HepG2 (cell line): ENCODE measurements at regions not wholly inside any gene's neighbourhood (a gene's known extent, or its start where the extent isn't known, plus 50 kb on each side); places are given as distances from the start of the nearest gene placed in this dataset.

Experiments
- ATAC-seq: fragments of 200-7000 bp; cut with Tn5 transposase; 3 replicates; pipeline ENCODE4 v1.9.1; 2020; ENCODE audit warnings: mild to moderate bottlenecking, moderate library complexity
- BruUV-seq: library from RNA; stranded (reverse); fragments of 400-500 nt; replicated peaks from 2 replicates; lab custom pipeline; 2021; lab: Mats Ljungman, UMichigan
- CTCF ChIA-PET: fragments of 300-600 bp; formaldehyde crosslinking; extraction: SDS; loops from one replicate; lab custom pipeline; 2021; ENCODE audit warnings: low total read pairs, inconsistent platforms, low intra/inter-chr PET ratio; lab: Yijun Ruan, JAX
- POLR2A ChIA-PET: fragments of 350-600 bp; sonication (Branson Sonifier 250); formaldehyde crosslinking; loops from one replicate; lab custom pipeline; 2020; ENCODE audit warnings: antibody characterized with exemption, inconsistent platforms; lab: Yijun Ruan, JAX
- DNase-seq: peaks from one replicate; pipeline ENCODE4 v3.0.0-alpha.2; 2015; ENCODE audit warnings: low spot score
- FAIRE-seq: peaks from 3 replicates; lab custom pipeline; 2011; peaks lifted over from hg19 to GRCh38; lab: Jason Lieb, UNC
- H2AFZ ChIP-seq: one replicate; pipeline ENCODE4 v1.6.1; 2011; ENCODE audit warnings: low read length, inconsistent platforms
- H3K27ac ChIP-seq: fragments of 300-600 bp; 3 replicates; pipeline ENCODE4 v1.8.0; 2011; ENCODE audit warnings: mixed run types, mild to moderate bottlenecking, mixed read lengths, low read length, inconsistent platforms; ENCODE audit not compliant: insufficient read depth; ENCODE audit errors: extremely low read length
- H3K27me3 ChIP-seq, 2 experiments: fragments of 200-600 bp in 1 of 2; 2 replicates in 1 of 2; 3 replicates in 1 of 2; pipeline versions ENCODE4 v1.6.0 to v1.8.0; 2011; ENCODE audit warnings: low read length in 2 of 2, mild to moderate bottlenecking in 2 of 2, moderate library complexity in 2 of 2, inconsistent platforms in 1 of 2; ENCODE audit not compliant: insufficient read depth in 2 of 2, control insufficient read depth in 1 of 2
- H3K36me3 ChIP-seq, 2 experiments: fragments of 200-600 bp in 1 of 2; replicated peaks in 1 of 2; 2 replicates in 1 of 2; 3 replicates in 1 of 2; pipeline versions ENCODE4 v1.5.1 to v1.8.0; 2011; ENCODE audit warnings: low read length in 2 of 2, inconsistent platforms in 1 of 2; ENCODE audit not compliant: insufficient read depth in 2 of 2, control insufficient read depth in 1 of 2
- H3K4me1 ChIP-seq: 2 replicates; pipeline ENCODE4 v1.5.1; 2012; ENCODE audit warnings: low read length, inconsistent platforms; ENCODE audit not compliant: insufficient read depth
- H3K4me2 ChIP-seq: 2 replicates; pipeline ENCODE4 v1.6.0; 2011; ENCODE audit warnings: low read depth, low read length, inconsistent platforms
- H3K4me3 ChIP-seq, 3 experiments: fragments of 200-600 bp in 1 of 3; sonication (generic), shearing (Covaris generic) in 1 of 3; replicated peaks in 1 of 3; 2 replicates each; pipeline ENCODE4 v1.5.1; 2011 to 2016; ENCODE audit warnings: low read length in 3 of 3, inconsistent platforms in 2 of 3, low read depth in 2 of 3, mild to moderate bottlenecking in 2 of 3, control low read depth in 1 of 3, mixed read lengths in 1 of 3; ENCODE audit not compliant: insufficient read depth in 1 of 3
- H3K79me2 ChIP-seq: one replicate; pipeline ENCODE4 v1.6.1; 2011; ENCODE audit warnings: low read length, inconsistent platforms; ENCODE audit not compliant: insufficient read depth
- H3K9ac ChIP-seq: 2 replicates; pipeline ENCODE4 v1.6.0; 2011; ENCODE audit warnings: mild to moderate bottlenecking, low read depth, low read length, inconsistent platforms; ENCODE audit not compliant: insufficient read depth
- H3K9me3 ChIP-seq: 2 replicates; pipeline ENCODE4 v1.5.1; 2012; ENCODE audit warnings: mild to moderate bottlenecking, low read length
- H4K20me1 ChIP-seq: 2 replicates; pipeline ENCODE4 v1.6.0; 2011; ENCODE audit warnings: inconsistent platforms, mild to moderate bottlenecking, low read length, moderate library complexity; ENCODE audit not compliant: insufficient read depth
- ATAD3A ChIP-seq: sonication (generic); formaldehyde crosslinking; IDR thresholded peaks from 2 replicates; pipeline ENCODE4 v1.4.0; 2020; ENCODE audit warnings: missing genetic modification reagents
- FOXK2 ChIP-seq: fragments of 450-650 bp; IDR thresholded peaks from 2 replicates; pipeline ENCODE4 v1.6.1; 2016
- GABPB1 ChIP-seq: IDR thresholded peaks from 2 replicates; pipeline ENCODE4 v1.6.1; 2016; ENCODE audit warnings: mild to moderate bottlenecking, missing genetic modification reagents, moderate library complexity, missing compliant biosample characterization
- KLF15 ChIP-seq: sonication (generic); formaldehyde crosslinking; IDR thresholded peaks from 2 replicates; pipeline ENCODE4 v1.8.1; 2023; ENCODE audit warnings: borderline replicate concordance, mild to moderate bottlenecking, inconsistent platforms, missing genetic modification reagents, mixed read lengths
- MAFF ChIP-seq: IDR thresholded peaks from 2 replicates; pipeline ENCODE4 v1.6.1; 2011; ENCODE audit warnings: low read depth, low read length, improper control_type of control experiment
- MAFK ChIP-seq, 2 experiments: IDR thresholded peaks in 1 of 2; conservative IDR thresholded peaks in 1 of 2; 2 replicates each; pipeline ENCODE4 v1.6.1; 2011; ENCODE audit warnings: improper control_type of control experiment in 2 of 2, low read length in 2 of 2
- MED8 ChIP-seq: sonication (generic); formaldehyde crosslinking; IDR thresholded peaks from 2 replicates; pipeline ENCODE4 v1.8.1; 2023; ENCODE audit warnings: mild to moderate bottlenecking, missing genetic modification reagents; ENCODE audit not compliant: insufficient replicate concordance
- NFIC ChIP-seq: IDR thresholded peaks from 2 replicates; pipeline ENCODE4 v1.6.1; 2012; ENCODE audit warnings: mild to moderate bottlenecking, low read length, inconsistent platforms
- PPARG ChIP-seq: conservative IDR thresholded peaks from 2 replicates; pipeline ENCODE4 v1.6.1; 2016; ENCODE audit warnings: missing biosample characterization, missing genetic modification reagents
- SCMH1 ChIP-seq: sonication (generic); formaldehyde crosslinking; IDR thresholded peaks from 2 replicates; pipeline ENCODE4 v1.9.0; 2021; ENCODE audit warnings: missing genetic modification reagents, mild to moderate bottlenecking, borderline replicate concordance
- SMAD1 ChIP-seq: sonication (generic); formaldehyde crosslinking; IDR thresholded peaks from 2 replicates; pipeline ENCODE4 v1.4.0; 2020; ENCODE audit warnings: missing genetic modification reagents, low read depth, mild to moderate bottlenecking, borderline replicate concordance
- TFDP2 ChIP-seq: sonication (generic); formaldehyde crosslinking; IDR thresholded peaks from 2 replicates; pipeline ENCODE4 v1.4.0; 2020; ENCODE audit warnings: missing genetic modification reagents
- ZNF30 ChIP-seq: sonication (generic); formaldehyde crosslinking; IDR thresholded peaks from 2 replicates; pipeline ENCODE4 v1.5.0; 2020; ENCODE audit warnings: mild to moderate bottlenecking, missing genetic modification reagents
- ZNF331 ChIP-seq: sonication (generic); formaldehyde crosslinking; IDR thresholded peaks from 2 replicates; pipeline ENCODE4 v1.4.0; 2020; ENCODE audit warnings: missing genetic modification reagents
- ZNF354B ChIP-seq: sonication (generic); formaldehyde crosslinking; IDR thresholded peaks from 2 replicates; pipeline ENCODE4 v1.8.0; 2022; ENCODE audit warnings: mild to moderate bottlenecking, missing genetic modification reagents
- ZNF451 ChIP-seq: sonication (generic); formaldehyde crosslinking; IDR thresholded peaks from 2 replicates; pipeline ENCODE4 v1.5.0; 2020; ENCODE audit warnings: mild to moderate bottlenecking, missing genetic modification reagents
- ZNF790 ChIP-seq: sonication (generic); formaldehyde crosslinking; IDR thresholded peaks from 2 replicates; pipeline ENCODE4 v1.8.0; 2022; ENCODE audit warnings: missing genetic modification reagents, mild to moderate bottlenecking, borderline replicate concordance
- ZUFSP ChIP-seq: sonication (generic); formaldehyde crosslinking; IDR thresholded peaks from 2 replicates; pipeline ENCODE4 v1.9.0; 2021; ENCODE audit warnings: missing genetic modification reagents, mild to moderate bottlenecking, borderline replicate concordance
- WGBS: methylation state at CpG from one replicate; pipeline ENCODE4 v1.1.6; 2017; ENCODE audit warnings: low lambda C conversion rate; 5-methylcytosine and 5-hydroxymethylcytosine counted together
- in situ Hi-C: cut with HindIII; loops from 2 replicates; pipeline ENCODE4 v1.10.0; 2017; ENCODE audit warnings: low pct_unique_long_range_greater_than_20kb; ENCODE audit not compliant: extremely low pct_ligation_motif_present
- intact Hi-C: fragments of 100-400 bp; cut with micrococcal nuclease; formaldehyde crosslinking; loops from one replicate; pipeline ENCODE4 v1.10.0; 2022; ENCODE audit not compliant: unreplicated experiment

- Histone ChIP-seq H3K4me1 (no peaks in the 10 kb centered on the region), H3K27me3 (no peaks in the 10 kb centered on the region), H3K27ac (no peak overlapping the region), H3K36me3 (no peaks in the 10 kb centered on the region), H4K20me1 (no peaks in the 10 kb centered on the region), H3K4me3 (no peak overlapping the region), H2AFZ (no peak overlapping the region), H3K9ac (no peak overlapping the region), H3K79me2 (no peaks in the 10 kb centered on the region), H3K9me3 (no peaks in the 10 kb centered on the region), H3K4me2 (no peak overlapping the region)
- POLR2A ChIA-PET, result no interaction called here
- DNase-seq, result no peak
- ATAC-seq, result no peak
- no peak for FAIRE-seq
- BruUV-seq, result no TSS peak
- TF ChIP-seq MAFK (conservative IDR thresholded peaks at IDR 0.05 in 1 of 2, IDR thresholded peaks at IDR 0.05 in 1 of 2; ENCODE audit: low read length in 2 of 2) (peak; percentile 79 to 86), MED8 (CRISPR knock-in tag) (no peak), MAFF (peak; percentile 86)
- CTCF ChIA-PET, result no interaction called here
- intact Hi-C loops, result no loop called here
- 3% methylated on average over 2 of the region's 2 CpGs for WGBS
- in situ Hi-C loops, result no loop called here
Observed at GRCh38 chr4:174100910-174101309, 182.6 kb downstream of the FBXO8 start.

DNA sequence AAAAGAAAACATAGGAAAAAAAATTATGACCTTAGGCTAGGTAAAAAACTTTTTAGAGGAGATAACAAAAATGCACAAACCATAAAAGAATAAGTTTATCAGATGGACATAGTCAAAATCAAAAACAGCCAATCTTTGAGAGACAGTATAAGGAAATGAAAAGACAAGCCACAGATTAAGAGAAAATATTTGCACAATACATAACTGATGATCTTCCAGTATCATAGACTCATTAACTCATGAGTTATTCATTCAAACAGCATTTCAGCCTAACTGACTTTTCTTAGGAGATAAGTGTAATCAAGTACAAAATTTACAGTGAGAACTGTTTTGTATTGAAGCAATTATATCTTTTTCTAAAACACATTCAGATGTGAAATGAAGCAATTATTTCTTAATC lies 183.8 kb downstream of the FBXO8 start:
- ATAC-seq, result no peak
- Histone ChIP-seq H4K20me1 (no peaks in the 10 kb centered on the region), H2AFZ (no peak overlapping the region), H3K9ac (no peak overlapping the region), H3K4me2 (no peak overlapping the region), H3K4me1 (no peaks in the 10 kb centered on the region), H3K79me2 (no peaks in the 10 kb centered on the region), H3K36me3 (no peaks in the 10 kb centered on the region), H3K27me3 (no peaks in the 10 kb centered on the region), H3K9me3 (no peaks in the 10 kb centered on the region), H3K4me3 (no peak overlapping the region), H3K27ac (no peak overlapping the region)
- FAIRE-seq, result no peak
- DNase-seq, result no peak
- in situ Hi-C loops (no loop called here), intact Hi-C loops (no loop called here)
- no TSS peak for BruUV-seq
- CTCF ChIA-PET, result no interaction called here
- POLR2A ChIA-PET, result no interaction called here
- TF ChIP-seq GABPB1 (CRISPR knock-in tag), result no peak
- TF ChIP-seq ZNF790 (CRISPR knock-in tag), result no peak
- no peak for TF ChIP-seq SMAD1 (CRISPR knock-in tag)
- TF ChIP-seq ZNF451 (CRISPR knock-in tag), result no peak
- TF ChIP-seq SCMH1 (CRISPR knock-in tag), result no peak
- TF ChIP-seq NFIC, result no peak
- no peak for TF ChIP-seq FOXK2
- TF ChIP-seq KLF15 (CRISPR knock-in tag), result no peak
- no peak for TF ChIP-seq ZNF331 (CRISPR knock-in tag)
- no peak for TF ChIP-seq PPARG (CRISPR knock-in tag)
- TF ChIP-seq ATAD3A (CRISPR knock-in tag), result no peak
- TF ChIP-seq ZNF354B, result no peak
- TF ChIP-seq ZNF30 (CRISPR knock-in tag), result no peak
- TF ChIP-seq TFDP2 (CRISPR knock-in tag), result no peak
- TF ChIP-seq ZUFSP (CRISPR knock-in tag), result no peak
